ENCODE measurements at regions not wholly inside any gene's neighbourhood (a gene's known extent, or its start where the extent isn't known, plus 50 kb on each side); places are given as distances from the start of the nearest gene placed in this dataset.
"Not testable (repeated sequence)": the region's sequence is repeated elsewhere in the genome, so short reads cannot be mapped to it uniquely, and the experiment has no call there.

DNA sequence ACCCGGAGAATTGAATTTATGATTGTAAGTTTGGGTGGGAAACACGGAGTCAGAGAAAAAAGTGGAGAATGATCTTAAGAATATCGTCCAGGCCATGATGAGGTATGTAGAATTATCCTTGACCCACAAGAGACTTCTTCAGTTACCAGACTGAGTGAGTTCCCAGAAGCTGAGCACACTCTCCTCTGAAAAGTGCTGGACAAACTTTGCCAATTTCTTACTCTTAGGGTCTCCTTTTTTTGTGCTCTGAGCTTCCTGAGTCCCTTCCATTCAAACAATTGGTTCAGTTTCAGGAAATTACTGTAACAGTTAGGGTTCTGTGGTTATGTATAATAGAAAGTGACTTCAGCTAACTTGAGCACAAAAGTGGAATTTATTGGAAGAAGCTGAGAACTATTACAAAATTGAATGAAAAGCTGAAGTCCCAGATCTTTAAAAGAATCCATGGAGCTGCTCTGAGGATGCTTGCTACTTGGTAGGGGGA lies 50.6 kb upstream of the EHBP1 start:
- no peak for DNase-seq

DNA sequence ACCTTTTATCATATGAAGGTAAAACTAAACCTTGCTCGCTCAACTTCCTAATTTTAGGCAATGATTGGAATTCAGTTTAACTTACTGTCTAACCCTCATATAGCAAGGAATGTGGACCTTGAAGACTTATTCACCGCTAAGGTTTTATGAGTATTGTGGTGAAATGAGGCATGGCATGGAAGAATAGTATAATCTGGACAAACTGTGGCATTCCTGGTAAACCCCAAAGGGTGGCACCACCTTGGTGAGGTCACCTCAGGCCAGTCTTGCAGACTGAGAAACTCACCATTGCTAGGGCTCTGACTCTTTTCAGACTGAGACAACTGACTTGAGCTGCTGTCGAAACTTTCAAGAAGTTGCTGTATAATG lies 51.1 kb upstream of the EHBP1 start:
- DNase-seq: no peak

DNA sequence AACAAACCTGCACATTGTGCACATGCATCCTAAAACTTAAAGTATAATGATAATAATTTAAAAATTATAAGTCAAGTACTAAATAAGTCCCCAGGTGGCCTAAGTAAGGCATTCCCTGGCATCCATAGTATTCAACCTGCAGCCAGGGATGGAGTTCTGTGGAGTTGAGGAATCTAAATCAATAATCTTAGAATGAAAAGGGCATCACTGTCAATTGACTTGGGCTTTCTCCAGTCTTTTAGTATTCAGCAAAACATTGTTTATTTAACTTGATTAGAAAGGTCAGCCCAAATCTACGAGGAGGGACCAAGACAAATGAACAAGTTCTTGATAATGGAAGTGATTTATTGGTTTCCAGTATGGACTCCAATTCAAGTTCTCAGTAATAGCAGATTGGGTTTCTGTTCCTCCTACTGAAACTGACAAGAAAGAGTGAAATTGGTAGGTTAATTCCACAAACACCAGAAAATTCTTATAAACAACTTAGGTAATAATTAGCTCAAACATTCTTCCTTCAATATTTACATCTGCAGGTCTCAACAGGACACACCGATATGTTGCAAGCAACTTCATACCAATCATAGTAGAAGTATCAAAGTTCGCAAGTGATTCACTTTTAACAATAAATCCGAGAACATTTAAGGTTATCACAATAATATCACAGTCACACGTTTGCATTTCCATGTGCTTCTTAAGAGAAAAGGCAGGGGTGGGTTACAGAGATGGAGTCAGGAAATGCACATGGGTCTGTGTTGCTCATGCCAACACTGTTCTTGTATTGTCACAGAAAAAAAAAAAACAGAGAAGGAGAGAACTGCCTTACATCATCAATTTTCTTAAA lies 51.7 kb upstream of the EHBP1 start:
- no peak for DNase-seq

DNA sequence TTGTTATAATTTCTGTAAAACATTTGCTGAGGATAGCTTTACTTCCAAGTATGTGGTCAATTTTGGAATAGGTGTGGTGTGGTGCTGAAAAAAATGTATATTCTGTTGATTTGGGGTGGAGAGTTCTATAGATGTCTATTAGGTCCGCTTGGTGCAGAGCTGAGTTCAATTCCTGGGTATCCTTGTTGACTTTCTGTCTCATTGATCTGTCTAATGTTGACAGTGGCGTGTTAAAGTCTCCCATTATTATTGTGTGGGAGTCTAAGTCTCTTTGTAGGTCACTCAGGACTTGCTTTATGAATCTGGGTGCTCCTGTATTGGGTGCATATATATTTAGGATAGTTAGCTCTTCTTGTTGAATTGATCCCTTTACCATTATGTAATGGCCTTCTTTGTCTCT lies 56.4 kb upstream of the EHBP1 start:
- DNase-seq: not testable (repeated sequence)

DNA sequence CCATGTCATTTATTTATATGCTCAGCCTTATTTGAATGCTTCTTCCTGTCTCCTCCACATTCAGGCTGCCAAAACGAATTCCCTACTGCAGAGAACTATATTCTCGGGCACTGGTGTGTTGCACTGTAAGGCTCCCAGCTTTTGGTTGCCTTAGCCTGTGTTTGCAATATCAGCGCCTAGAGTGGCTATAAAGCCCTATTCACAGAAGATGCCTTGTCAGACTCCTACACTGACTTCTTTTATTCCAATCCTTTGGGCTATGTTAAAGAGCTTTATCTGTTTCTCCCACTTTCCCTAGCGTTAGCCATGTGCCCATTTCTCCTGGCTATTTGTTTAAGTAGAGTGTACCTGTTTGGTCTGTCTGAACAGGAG lies 62.4 kb upstream of the EHBP1 start:
- no peak for DNase-seq

DNA sequence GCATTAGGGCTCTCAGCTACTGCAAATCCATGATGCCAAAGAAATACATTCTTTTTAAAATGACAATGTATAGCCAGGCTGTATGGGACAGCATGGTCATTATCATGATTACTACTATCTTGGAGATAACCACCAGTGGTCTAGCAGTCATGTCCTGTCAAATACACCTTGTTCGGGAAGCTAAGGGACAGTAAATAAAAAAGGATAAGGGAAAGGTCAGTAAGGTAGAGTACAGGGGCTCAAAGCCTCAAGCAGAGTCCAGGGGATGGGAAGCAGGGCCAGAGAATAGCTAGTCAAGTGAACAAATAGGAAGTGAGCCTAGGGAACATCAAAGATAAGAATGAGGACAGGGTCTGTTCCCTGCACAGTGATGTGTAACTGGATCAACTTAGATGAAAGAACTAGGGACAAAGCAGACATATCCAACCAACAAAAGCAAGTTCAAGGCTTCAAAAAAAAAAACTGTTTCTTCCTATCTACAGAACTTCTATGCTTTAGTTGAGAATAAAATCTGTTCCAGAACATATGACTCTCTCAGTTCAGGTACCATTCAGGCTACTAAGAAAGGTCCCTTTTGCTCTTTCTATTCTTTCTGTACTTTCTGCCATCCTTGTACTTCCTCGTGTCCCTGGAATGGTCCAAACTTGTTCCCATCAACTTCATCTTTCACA lies 62.9 kb upstream of the EHBP1 start:
- DNase-seq: no peak

DNA sequence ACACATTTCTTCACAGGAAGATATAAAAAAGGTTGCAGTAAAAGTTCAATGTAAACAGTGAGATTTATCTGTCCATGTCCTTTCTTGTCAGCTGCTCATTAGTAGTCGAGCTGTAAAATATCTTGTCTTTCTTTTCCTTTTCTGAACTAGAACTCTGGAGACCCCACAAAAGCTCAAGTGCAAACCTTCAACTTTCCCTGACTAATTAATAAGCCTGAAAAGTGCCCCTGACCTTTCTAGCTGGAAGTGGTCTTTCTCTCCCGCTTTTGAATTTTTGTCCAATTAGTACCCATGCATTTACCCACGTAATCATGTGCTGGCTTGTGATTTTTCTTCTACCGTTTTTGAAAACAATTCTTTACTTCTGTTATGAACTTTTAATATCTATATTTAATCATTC lies 63.6 kb upstream of the EHBP1 start:
- DNase-seq: no peak

DNA sequence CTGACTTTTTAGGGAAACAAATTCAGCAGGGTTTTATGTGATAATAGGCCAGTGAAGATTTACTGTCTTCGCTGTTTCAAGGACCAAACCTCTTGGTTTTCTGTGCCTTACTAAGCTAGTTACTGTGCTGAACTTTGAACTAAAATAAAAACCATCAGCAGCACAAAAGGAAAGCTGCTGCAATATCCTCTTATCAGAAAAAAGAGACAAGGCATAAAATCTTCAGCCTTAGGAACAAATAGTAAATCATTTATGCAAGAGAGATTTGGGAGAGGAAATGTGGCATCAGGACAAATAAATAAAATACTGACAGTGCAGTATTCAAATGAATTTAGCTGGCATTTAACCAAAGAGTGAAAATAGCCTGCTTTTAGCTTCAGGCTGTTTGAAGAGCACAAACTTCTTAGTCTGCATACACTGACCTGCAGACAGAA lies 64.1 kb upstream of the EHBP1 start:
- DNase-seq: no peak

DNA sequence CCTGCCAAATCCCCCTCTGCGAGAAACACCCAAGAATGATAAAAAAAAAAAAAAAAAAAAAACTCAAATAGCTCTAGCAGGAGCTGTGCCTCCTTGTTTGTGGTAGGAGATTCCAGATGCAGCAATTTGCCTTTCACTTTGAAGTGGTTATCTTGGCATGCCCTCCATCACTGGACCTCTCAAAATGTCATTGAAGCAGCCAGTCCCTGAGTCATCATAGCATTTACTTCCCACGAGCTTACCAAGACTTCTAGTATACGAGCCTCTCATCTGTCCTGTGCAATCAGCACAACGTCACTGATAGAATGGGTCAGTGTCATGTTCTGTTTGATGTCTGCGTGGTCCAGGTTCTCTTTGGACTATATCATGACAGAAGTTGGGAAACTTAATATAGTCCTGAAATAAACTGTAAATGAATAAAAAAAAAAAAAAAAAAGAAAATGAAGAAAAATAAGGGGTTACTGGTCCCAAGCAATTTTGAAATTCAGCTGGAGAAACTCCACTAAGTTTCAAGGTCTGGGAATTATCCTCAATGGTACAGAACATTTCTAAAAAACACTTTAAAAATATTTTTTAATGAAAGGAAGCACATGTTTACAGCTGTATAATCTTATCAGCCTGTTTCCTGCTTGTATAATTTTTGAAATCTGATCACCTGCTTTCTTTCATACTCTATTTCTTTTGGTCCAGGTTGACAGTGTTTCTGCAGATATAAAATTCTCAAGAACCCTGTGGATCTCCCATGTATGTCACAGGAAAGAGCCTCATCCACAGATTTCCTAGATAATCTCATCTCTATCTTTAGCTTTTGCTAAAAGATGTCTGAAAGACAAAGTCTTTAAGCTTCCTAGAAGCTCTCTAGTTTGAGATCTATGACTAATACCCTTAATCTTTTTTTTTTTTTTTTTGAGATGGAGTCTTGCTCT lies 74.1 kb upstream of the EHBP1 start:
- no peak for DNase-seq

DNA sequence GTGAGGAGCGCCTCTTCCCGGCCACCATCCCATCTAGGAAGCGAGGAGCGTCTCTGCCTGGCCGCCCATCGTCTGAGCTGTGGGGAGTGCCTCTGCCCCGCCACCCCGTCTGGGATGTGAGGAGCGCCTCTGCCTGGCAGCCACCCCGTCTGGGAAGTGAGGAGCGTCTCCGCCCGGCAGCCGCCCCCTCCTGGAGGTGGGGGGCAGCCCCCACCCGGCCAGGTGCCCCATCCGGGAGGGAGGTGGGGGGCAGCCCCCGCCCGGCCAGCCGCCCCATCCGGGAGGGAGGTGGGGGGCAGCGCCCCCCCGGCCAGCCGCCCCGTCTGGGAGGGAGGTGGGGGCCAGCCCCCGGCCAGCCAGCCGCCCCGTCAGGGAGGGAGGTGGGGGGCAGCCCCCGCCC lies 75.3 kb upstream of the EHBP1 start:
- DNase-seq: not testable (repeated sequence)

DNA sequence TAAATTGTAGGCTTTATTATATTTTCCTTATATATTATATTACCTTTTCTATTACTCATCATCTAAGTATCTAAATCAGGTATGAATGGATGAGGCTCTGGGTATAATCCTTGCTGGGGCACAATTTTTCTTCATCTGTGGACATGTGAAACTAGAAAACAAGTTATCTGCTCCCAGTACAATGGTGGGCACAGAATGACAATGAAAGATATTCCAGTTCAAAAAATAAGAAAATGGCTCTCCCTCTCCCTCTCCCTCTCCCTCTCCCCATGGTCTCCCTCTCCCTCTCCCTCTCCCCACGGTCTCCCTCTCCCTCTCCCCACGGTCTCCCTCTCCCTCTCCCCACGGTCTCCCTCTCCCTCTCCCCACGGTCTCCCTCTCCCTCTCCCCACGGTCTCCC lies 76.2 kb upstream of the EHBP1 start:
- DNase-seq: not testable (repeated sequence)

DNA sequence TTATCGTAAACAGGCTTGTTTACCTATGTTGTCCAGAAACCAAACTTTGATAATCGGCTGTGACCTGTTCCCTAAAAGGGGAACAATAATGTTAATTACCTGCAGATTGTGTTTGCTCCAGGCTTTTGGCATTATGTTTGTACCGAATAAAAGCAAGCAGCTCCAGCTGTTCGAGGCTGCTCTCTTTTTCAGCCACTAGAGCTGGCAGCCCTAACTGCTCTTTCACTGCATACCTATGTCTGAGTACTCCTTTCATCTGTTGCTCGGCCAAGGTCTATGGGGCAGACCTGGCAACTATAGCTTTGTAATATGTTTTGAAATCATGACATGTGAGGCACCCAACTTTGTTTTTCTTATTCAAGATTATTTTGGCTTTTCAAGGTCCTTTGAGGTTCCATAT lies 77.8 kb upstream of the EHBP1 start:
- no peak for DNase-seq

DNA sequence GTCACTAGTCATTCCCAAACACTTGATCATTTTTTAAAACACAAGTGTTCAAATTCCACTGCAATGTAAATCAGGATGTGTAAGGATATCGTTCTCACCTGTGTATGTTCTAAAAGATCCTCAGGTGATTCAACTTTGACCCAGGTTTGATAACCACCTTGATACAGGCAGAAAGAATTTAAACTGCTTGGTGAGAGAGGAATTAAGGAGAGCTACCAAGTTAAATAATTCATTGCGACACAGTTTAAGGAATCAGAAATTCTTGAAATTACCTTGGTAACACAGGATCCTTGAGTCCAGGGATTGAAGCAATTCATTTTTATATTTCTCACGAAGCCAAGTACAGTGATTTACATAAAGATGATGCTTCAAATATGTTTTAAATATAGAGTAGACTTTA lies 80.7 kb upstream of the EHBP1 start:
- no peak for DNase-seq

DNA sequence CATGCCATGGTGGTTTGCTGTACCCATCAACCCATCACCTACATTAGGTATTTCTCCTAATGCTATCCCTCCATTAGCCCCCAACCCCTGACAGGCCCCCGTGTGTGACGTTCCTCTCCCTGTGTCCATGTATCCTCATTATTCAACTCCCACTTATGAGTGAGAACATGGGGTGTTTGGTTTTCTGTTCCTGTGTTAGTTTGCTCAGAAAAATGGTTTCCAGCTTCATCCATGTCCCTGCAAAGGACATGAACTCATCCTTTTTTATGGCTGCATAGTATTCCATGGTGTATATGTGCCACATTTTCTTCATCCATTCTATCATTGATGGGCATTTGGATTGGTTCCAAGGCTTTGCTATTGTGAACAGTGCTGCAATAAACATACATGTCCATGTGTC lies 89.0 kb upstream of the EHBP1 start:
- DNase-seq: not testable (repeated sequence)

DNA sequence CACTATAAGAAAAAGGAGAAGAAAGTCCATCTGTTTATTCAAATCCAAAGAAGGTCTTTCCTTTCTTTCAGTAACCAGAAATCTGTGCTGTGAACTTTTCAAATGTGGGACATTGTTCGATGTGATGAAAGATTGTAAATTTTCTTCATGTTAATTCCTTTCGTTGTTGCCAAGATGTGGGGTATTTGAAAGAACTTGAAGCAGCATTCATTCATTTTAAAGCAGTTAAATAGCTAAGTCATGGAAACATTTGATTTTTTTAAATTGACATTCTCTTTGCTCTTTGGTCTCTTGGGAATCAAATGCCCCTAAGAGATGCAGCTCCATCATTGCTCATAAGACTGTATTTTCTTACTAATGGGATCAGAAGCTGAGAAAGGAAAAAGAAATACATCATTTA lies 93.7 kb upstream of the EHBP1 start:
- no peak for DNase-seq

DNA sequence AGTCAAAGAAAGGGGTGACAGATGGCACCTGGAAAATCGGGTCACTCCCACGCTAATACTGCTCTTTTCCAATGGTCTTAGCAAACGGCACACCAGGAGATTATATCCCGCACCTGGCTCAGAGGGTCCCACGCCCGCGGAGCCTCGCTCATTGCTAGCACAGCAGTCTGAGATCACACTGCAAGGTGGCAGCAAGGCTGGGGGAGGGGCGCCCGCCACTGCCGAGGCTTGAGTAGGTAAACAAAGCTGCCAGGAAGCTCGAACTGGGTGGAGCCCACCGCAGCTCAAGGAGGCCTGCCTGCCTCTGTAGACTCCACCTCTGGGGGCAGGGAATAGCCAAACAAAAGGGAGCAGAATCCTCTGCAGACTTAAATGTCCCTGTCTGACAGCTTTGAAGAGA lies 99.5 kb upstream of the TMEM17 start:
- not testable (repeated sequence) for DNase-seq

DNA sequence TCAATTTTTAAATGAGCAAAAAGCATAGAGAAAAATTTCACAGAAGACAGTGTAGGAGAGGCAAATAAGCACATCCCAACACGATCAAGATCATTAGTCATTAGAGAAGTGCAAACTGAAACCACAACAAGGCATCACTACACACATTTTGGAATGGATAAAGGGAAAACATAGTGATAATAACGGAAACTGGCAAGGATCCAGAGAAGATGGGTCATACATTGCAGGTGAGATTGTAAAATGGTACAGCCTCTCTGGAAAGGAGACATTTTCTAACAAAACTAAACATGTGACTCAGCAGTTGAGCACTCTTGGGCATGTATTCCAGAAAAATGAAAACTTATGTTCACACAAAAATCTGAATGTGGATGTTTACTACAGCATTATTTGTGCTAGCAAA lies 98.3 kb upstream of the TMEM17 start:
- no peak for DNase-seq

DNA sequence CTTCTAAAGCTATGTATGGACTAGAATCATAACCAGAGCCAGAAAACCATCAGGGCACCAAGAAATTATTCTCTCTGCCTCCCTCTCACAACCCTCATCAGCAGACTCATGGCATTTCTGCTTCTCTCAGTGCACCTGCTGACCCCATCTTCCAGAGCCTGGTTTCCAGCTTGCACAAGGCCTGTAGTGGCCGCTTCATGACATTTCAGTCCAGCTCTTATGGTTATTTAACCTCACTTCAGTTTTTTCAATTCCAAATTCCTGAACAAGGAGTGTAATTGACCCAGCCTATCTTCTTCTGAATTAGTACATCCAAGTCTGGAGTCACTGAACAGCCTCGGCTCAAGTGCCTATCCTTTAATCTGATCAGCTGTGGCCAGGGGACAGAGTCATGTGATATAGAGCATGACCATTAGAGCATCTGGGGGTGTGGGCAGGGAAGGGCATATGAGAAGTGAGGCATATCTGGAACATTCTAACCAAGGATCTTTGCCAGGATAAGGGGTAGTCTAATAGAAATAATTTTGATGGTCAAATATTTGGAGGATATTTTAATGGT lies 97.2 kb upstream of the TMEM17 start:
- DNase-seq: no peak

DNA sequence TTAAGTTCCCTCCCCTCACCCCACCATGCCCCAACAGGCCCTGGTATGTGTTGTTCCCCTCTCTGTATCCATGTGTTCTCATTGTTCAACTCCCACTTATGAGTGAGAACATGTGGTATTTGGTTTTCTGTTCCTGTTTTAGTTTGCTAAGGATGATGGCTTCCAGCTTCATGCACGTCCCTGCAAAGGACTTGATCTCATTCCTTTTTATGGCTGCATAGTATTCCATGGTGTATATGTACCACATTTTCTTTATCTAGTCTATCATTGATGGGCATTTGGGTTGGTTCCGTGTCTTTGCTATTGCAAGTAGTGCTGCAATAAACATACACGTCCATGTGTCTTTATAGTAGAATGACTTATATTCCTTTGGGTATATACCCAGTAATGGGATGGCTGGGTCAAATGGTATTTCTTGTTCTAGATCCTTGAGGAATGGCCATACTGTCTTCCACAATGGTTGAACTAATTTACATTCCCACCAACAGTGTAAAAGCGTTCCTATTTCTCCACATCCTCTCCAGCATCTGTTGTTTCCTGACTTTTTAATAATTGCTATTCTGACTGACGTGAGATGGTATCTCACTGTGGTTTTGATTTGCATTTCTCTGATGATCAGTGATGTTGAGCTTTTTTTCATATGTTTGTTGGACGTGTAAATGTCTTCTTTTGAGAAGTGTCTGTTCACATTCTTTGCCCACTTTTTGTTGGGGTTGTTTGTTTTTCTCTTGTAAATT lies 93.8 kb upstream of the TMEM17 start:
- not testable (repeated sequence) for DNase-seq

DNA sequence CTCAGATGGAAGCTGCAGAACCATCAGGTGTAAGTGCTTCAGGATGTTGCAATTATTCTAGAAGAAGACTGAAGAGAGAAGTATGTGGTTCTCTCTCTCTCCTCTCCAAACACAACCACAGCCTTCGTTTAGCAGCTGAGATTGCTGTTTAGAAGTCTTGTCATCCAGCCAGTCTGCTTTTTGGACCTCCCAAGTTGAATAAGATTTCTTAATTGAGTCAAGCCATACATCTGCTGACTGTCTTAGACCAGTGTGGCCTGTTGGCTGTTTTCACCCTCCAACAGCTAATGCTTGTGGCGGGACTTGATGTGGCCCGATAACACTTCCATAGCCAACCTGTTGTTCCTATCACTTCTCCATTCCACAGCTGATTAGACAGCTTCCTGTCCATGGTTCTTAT lies 91.3 kb upstream of the TMEM17 start:
- no peak for DNase-seq

DNA sequence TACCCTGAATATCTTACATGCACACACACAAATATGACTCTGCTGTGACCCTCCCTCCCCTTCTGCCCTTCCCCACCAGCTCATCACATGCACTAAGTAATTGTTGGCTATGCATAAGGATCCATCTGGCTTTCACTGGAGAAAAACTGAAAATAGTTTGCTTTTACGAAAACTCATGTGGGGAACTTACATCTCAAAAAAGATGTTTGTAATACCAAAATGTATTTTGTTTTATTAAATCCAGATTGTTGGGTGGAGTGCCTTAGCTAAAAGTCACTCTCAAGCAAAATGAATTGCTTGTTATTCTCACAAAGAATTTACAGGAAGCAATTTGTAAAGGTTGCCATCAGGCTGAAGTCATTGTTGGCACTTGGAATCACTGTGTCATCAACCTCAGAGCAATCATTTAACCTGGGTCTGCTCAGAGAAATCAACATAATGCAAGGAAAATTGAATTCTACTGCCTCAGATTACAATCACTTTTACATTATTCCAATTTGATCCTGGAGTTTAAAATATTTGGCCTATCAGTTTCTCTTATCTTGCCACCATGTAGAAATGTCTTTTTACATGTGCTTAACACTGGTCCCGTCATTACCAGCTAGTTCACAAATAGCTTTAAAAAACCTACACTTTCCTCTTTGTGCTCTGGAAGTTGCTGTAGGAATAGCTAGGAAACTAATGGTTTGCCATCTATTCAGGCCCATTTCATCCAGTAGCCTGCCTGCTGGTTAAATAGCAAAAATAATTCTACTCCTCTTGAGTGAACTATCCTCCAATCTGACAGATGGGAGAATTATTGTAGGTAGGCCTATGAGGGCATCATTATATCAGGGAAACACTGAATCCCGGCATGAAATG lies 90.3 kb upstream of the TMEM17 start:
- DNase-seq: peak; percentile 76

Data from femur (tissue), 1 donor.